Mucosa of descending colon (tissue), 3 donors: ENCODE measurements at regions not wholly inside any gene's neighbourhood (a gene's known extent, or its start where the extent isn't known, plus 50 kb on each side); places are given as distances from the start of the nearest gene placed in this dataset.

Experiments used
- ATAC-seq: fragments of 200-7000 bp; cut with Tn5 transposase; one replicate; pipeline ENCODE4 v1.9.1; 2020; ENCODE audit warnings: mild to moderate bottlenecking, moderate library complexity
- DNase-seq, 3 donors: peaks; one replicate each; pipeline ENCODE4 v3.0.0-alpha.2; 2020
- H3K36me3 ChIP-seq: fragments of 200-600 bp; one replicate; pipeline ENCODE4 v1.8.0; 2021; ENCODE audit warnings: low read depth, mild to moderate bottlenecking
- H3K4me1 ChIP-seq: fragments of 200-600 bp; one replicate; pipeline ENCODE4 v1.8.0; 2021; ENCODE audit warnings: low read depth, mild to moderate bottlenecking
- H3K4me3 ChIP-seq: fragments of 200-600 bp; one replicate; pipeline ENCODE4 v1.8.0; 2021; ENCODE audit warnings: mild to moderate bottlenecking
- H3K9me3 ChIP-seq: fragments of 200-600 bp; one replicate; pipeline ENCODE4 v1.8.0; 2021; ENCODE audit warnings: mild to moderate bottlenecking
- intact Hi-C, 2 donors: fragments of 100-400 bp; cut with DNase I in 1 of 2; cut with micrococcal nuclease in 1 of 2; formaldehyde crosslinking; loops; one replicate each; pipeline versions ENCODE4 v1.11.0 to v1.11.1; 2022; cut with DNase I, micrococcal nuclease
- TF ChIP-seq, protein P1 (sequence below): fragments of 200-600 bp; IDR thresholded peaks from one replicate; pipeline ENCODE4 v1.8.0; 2022; ENCODE audit warnings: antibody characterized with exemption, mild to moderate bottlenecking
- donor health status: DM: no; HTN: no; CAD: no; lungs with moderate emphysema.
- donor health status: DM: no; HTN: no; CAD: no.
- donor health status: DM: no; HTN: yes; CAD: no.

DNA sequence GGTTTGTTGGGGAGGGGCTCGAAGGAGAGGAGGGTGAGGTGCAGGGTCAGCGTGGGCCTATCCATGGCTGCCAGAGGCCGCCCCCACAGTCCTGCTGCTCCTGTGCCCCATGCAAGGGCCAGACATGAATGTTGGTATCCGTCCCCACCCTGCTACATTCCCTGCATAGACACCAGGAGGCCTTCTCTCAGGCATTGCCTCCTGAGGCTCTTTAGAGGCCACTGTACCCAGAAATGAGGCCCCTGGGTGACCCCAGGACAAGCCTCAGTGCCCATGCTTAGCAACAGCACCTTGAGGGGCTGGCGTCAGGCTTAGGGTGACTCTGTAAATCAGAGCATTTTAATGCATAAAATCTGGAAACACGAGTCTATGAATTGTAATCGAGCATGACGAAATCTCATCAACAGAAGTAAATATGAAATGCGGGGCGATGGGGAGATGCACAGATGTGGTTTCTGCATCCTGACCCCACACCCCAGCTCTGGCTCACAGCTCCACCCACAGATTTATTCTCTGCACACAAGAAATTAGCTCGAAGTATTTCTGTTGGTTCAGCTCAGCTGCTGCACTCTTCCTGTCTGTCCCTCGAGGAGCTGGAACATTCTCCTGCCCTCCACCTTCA is 124.0 kb upstream of the CSF3R start:
- Histone ChIP-seq H3K9me3 (no peaks in the 10 kb centered on the region), H3K36me3 (no peaks in the 10 kb centered on the region), H3K4me3 (no peak overlapping the region), H3K4me1 (no peaks in the 10 kb centered on the region)
- ATAC-seq (no peak), DNase-seq (no peak)
- TF ChIP-seq, protein P1, sequence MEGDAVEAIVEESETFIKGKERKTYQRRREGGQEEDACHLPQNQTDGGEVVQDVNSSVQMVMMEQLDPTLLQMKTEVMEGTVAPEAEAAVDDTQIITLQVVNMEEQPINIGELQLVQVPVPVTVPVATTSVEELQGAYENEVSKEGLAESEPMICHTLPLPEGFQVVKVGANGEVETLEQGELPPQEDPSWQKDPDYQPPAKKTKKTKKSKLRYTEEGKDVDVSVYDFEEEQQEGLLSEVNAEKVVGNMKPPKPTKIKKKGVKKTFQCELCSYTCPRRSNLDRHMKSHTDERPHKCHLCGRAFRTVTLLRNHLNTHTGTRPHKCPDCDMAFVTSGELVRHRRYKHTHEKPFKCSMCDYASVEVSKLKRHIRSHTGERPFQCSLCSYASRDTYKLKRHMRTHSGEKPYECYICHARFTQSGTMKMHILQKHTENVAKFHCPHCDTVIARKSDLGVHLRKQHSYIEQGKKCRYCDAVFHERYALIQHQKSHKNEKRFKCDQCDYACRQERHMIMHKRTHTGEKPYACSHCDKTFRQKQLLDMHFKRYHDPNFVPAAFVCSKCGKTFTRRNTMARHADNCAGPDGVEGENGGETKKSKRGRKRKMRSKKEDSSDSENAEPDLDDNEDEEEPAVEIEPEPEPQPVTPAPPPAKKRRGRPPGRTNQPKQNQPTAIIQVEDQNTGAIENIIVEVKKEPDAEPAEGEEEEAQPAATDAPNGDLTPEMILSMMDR: no peak
- intact Hi-C loops: no loop called here

DNA sequence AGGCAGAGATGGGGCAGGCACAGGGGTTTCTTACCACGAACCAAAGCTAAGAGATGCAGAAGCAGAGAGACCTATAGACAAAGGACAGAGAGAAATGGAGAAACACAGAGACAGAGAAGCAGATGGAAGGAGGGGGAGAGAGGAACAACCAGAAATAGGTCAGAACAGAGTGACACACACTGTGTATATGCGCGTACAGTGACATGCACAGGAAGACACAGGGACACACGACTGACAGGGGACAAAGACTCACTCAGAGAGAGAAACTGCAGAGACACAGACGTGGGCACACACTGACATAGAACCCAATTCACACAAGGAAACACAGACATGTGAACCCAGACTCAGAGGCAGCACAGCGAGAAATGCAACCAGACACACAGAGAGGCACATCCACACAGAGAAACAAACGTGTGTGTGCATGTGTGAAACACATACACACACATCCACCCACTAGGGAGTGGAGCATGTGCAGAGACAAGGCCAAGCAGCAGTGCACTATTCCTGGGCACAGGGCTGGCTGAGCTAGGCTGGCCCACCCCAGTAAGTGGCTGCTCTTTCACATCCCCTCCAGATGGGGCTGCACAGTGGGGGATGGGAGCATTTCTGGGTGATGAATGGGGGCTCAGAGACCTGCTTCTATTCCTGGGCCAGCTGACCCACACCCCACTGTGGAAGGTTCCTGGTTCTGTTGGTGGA is 123.4 kb upstream of the CSF3R start:
- Histone ChIP-seq H3K4me3 (no peak overlapping the region), H3K4me1 (no peaks in the 10 kb centered on the region), H3K9me3 (no peaks in the 10 kb centered on the region), H3K36me3 (no peaks in the 10 kb centered on the region)
- DNase-seq (no peak), ATAC-seq (no peak)
- TF ChIP-seq, protein P1: no peak
- intact Hi-C loops: no loop called here

DNA sequence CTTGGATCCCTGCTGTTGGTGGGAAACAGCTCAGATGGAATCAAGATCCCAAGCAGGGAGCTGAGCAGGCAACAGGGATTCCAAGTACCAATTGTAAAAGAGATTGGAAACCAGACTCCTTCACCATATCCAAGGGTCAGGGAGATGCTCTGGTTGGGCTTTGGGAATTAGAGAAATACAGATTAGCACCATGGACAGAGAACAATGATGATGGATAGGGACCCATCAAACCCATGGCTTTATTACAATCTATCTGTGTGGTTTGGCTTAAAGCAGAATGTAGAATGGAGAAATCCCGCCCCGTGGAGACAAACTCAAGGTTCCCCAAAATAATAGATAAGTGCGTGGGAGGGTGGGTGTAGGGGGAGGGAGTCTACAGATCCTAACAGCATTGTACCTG is 120.7 kb upstream of the CSF3R start:
- intact Hi-C loops: no loop called here
- Histone ChIP-seq H3K4me1 (no peaks in the 10 kb centered on the region), H3K9me3 (no peaks in the 10 kb centered on the region), H3K36me3 (no peaks in the 10 kb centered on the region), H3K4me3 (no peak overlapping the region)
- DNase-seq: no peak
- no peak for ATAC-seq
- TF ChIP-seq, protein P1: no peak

DNA sequence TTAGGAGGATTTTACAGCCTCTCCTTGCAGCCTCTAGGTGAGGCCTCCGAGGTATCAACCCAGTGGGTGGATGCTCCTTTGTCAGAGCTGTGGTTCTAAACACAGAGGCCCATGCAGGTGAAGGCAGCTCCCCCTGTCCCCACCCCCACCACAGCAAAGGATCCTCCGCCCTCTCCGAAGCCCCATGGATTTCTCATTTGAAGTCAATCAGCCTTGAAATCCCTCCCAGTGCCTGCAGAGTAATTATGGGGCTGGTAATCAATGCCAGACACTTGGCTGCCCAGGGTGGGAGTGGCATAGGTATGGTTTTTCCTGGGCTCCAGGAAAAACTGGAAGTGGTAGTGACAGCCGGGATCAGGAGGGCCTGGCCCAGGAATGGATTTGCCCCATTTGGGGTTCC is 119.5 kb upstream of the CSF3R start:
- no peak for DNase-seq
- Histone ChIP-seq H3K36me3 (no peaks in the 10 kb centered on the region), H3K4me1 (no peaks in the 10 kb centered on the region), H3K9me3 (no peaks in the 10 kb centered on the region), H3K4me3 (no peak overlapping the region)
- TF ChIP-seq, protein P1: no peak
- no peak for ATAC-seq
- intact Hi-C loops: no loop called here

DNA sequence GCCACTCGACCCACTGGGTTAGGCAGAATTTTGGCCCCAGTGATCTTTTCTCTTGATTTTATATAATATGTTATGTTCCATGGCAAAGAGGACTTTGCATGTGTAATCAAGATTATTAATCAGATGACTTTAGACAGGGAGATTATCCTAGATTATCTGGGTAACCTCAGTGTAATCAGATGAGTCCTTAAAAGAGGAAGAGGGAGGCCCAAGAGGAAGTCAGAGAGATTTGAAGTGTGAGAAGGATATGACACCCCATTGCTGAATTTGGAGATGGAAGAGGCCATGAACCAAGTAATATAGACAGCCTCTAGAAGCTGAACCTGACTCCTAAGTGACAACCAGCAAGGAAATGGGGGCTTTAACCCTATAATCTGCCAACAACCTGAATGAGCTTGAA is 117.1 kb upstream of the CSF3R start:
- Histone ChIP-seq H3K9me3 (no peaks in the 10 kb centered on the region), H3K36me3 (no peaks in the 10 kb centered on the region), H3K4me1 (no peaks in the 10 kb centered on the region), H3K4me3 (no peak overlapping the region)
- no peak for DNase-seq
- TF ChIP-seq, protein P1: no peak
- no peak for ATAC-seq
- intact Hi-C loops: no loop called here
